IMR-90 (cell line): ENCODE measurements at regions not wholly inside any gene's neighbourhood (a gene's known extent, or its start where the extent isn't known, plus 50 kb on each side); places are given as distances from the start of the nearest gene placed in this dataset.

ENCODE experiments used
- CTCF ChIP-seq: conservative IDR thresholded peaks from 2 replicates; pipeline ENCODE4 v1.5.1; 2012; ENCODE audit warnings: mild to moderate bottlenecking, low read depth, low read length, improper control_type of control experiment
- POLR2A ChIP-seq: IDR thresholded peaks from 2 replicates; pipeline ENCODE4 v1.6.1; 2012; ENCODE audit warnings: mild to moderate bottlenecking, low read depth, low read length

- TF ChIP-seq CTCF (no peak), POLR2A (no peak)
These were observed 174.1 kb upstream of the NR4A3 start for GRCh38 chr9:99647604-99648003.
